Coronary artery (tissue), 2 donors: ENCODE measurements at regions not wholly inside any gene's neighbourhood (a gene's known extent, or its start where the extent isn't known, plus 50 kb on each side); places are given as distances from the start of the nearest gene placed in this dataset.

Source experiments
- DNase-seq: peaks from one replicate; pipeline ENCODE4 v3.0.0-alpha.2; 2017; ENCODE audit warnings: low spot score
- H3K27ac ChIP-seq, 2 donors: fragments of 200-600 bp; sonication (generic); one replicate each; pipeline ENCODE4 v1.5.1; 2016 to 2019
- H3K4me3 ChIP-seq: fragments of 200-600 bp; sonication (generic); 2 replicates; pipeline ENCODE4 v1.5.1; 2016; ENCODE audit warnings: mild to moderate bottlenecking, moderate library complexity
- CTCF ChIP-seq: fragments of 200-600 bp; sonication (generic); IDR thresholded peaks from one replicate; pipeline ENCODE4 v1.5.1; 2019; ENCODE audit warnings: antibody characterized with exemption

GRCh38 chr2:145085612-145086011 is 565.7 kb upstream of the ZEB2 start:
- DNase-seq = no peak

GRCh38 chr2:145080426-145080825 is 560.5 kb upstream of the ZEB2 start:
- Histone ChIP-seq H3K4me3 (no peak overlapping the region), H3K27ac (no peak overlapping the region)
- no peak for DNase-seq
- no peak for TF ChIP-seq CTCF

More at GRCh38 chr2:145085612-145086011, 565.7 kb upstream of the ZEB2 start:
- TF ChIP-seq CTCF = no peak
- Histone ChIP-seq H3K4me3 (no peak overlapping the region), H3K27ac (peak overlapping the region in 1 of 2 donors; percentile 4)

GRCh38 chr2:145079641-145080040 is 559.7 kb upstream of the ZEB2 start:
- Histone ChIP-seq H3K27ac (no peak overlapping the region), H3K4me3 (peak overlapping the region; percentile 17)
- no peak for TF ChIP-seq CTCF
- DNase-seq = no peak

GRCh38 chr2:145078923-145079322 is 559.0 kb upstream of the ZEB2 start:
- DNase-seq = no peak
- H3K27ac ChIP-seq = no peak overlapping the region
- TF ChIP-seq CTCF = no peak
- H3K4me3 ChIP-seq = no peak overlapping the region

- no peak overlapping the region for H3K27ac ChIP-seq
- no peak overlapping the region for H3K4me3 ChIP-seq
- TF ChIP-seq CTCF = no peak
- no peak for DNase-seq
These were observed 556.2 kb upstream of the ZEB2 start for GRCh38 chr2:145076085-145076484.

- DNase-seq = no peak
- no peak for TF ChIP-seq CTCF
- Histone ChIP-seq H3K4me3 (no peak overlapping the region), H3K27ac (no peak overlapping the region)
These were observed 555.6 kb upstream of the ZEB2 start for GRCh38 chr2:145075454-145076062.

- no peak for TF ChIP-seq CTCF
These were observed 550.8 kb upstream of the ZEB2 start for GRCh38 chr2:145070703-145071102.

More at GRCh38 chr2:145070703-145071102, 550.8 kb upstream of the ZEB2 start:
- DNase-seq = no peak
- Histone ChIP-seq H3K4me3 (no peak overlapping the region), H3K27ac (no peak overlapping the region)
